Fibroblast of the aortic adventitia (primary cell): ENCODE measurements at regions not wholly inside any gene's neighbourhood (a gene's known extent, or its start where the extent isn't known, plus 50 kb on each side); places are given as distances from the start of the nearest gene placed in this dataset.
"Not testable (repeated sequence)": the region's sequence is repeated elsewhere in the genome, so short reads cannot be mapped to it uniquely, and the experiment has no call there.

Source experiments
- DNase-seq: peaks from one replicate; pipeline ENCODE4 v3.0.0-alpha.2; 2010; ENCODE audit warnings: low read depth
- H3K4me3 ChIP-seq: 2 replicates; pipeline ENCODE4 v1.5.1; 2011; ENCODE audit warnings: low read depth, mild to moderate bottlenecking, control low read depth, low read length, moderate library complexity
- CTCF ChIP-seq: IDR thresholded peaks from 2 replicates; pipeline ENCODE4 v1.5.1; 2011; ENCODE audit warnings: mild to moderate bottlenecking, low read length, control low read depth, inconsistent platforms; ENCODE audit not compliant: insufficient read depth

DNA sequence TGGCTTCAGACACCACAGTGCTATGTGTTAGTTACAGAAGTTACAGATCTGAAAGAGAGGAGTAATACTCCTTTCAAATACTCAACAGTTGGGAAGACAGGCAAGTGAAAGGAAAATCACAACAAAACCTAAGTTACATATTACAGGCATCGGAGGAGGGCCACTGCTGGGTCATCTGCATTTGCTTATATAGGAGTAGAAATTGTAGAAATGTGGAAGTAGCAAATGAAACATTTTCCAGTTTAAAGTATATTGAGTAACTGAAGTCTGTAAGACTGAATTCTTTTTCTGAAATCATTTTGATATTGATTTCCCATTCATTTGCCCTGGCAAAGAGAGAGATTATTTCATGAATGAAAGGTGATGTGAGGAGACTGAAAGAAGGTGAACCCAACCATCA, 201.7 kb downstream of the SPRY1 start:
- no peak for TF ChIP-seq CTCF
- no peak overlapping the region for H3K4me3 ChIP-seq
- no peak for DNase-seq

DNA sequence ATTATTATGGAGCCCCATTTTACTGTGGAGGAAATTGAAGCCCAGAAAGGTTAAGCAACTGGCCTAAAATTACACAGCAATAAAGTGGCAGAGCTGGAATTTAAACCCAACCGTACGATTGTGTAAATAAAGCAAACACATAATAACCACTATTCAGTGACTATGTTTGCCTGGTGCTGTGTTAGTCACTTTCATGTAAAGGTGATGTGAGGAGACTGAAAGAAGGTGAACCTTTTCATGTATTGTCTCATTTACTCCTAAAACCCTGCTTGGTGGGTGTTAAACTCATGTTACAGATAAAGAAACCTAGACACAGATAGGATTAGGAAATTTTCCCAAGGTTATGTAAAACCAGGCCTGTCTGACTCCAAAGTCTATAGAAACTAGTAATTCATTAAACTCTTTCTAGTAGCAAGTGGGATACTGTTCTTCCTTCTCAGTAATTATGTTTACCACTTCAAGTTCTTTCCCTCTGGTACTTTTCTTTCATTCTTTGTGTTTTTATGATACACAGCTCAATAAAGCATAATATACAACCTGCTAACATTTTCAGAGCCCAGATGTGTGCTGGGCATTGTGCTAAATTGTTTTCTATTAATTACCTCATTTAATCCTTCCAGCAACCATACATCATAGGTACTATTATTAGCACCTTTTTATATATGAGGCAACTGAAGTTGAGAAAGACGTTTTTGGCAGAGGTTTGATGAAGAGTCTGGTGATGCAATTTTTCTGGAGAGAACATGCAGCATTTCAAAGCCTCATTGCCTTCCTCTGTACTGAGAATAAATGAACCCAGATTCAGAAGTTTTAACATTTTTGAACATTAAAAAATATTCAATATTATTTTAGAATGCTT, 202.7 kb downstream of the SPRY1 start:
- TF ChIP-seq CTCF: no peak
- H3K4me3 ChIP-seq: no peak overlapping the region
- peak; percentile 87 for DNase-seq

GRCh38 chr4:123599920-123600810, 203.6 kb downstream of the SPRY1 start:
- TF ChIP-seq CTCF: no peak
- DNase-seq: no peak
- H3K4me3 ChIP-seq: no peak overlapping the region

DNA sequence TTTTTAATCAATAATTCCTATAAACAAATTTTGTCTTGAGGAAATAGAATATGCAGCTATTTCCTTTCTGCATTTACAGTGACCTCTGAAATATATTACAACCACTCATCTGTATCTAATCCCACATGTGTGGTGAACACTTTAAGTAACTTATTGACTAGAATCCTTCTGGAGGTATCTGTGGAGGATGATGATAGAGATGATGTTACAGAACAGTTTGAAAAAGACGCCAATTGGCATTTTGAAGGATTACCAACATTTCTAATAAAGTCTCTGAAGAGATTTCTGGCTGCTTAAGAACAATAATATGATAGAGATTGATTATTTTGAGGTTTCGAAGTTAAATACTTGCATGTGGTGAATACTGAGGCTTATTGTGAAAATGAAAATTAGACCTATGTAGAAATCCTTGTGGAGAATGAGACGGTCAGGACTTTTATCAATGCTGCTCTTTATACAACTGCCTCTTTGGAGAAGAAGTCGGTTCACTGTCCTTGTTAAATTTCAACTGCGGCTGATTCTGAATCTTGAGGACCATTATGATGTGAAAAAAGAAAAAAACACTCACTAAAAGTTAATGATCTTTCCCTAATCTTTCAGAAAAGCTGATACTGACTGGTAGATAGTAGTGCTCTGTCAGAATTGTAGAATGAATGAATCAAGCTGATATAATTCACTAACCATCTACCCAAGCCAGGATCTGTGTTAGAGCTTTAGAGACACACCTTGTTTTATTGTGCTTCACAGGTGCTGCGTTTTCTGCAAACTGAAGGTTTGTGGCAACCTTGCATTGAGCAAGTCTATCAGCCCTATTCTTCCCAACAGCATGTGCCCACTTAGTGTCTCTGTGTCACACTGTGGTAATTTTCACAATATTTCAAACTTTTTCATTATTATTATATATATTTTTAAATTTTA, 204.7 kb downstream of the SPRY1 start:
- no peak for DNase-seq
- no peak overlapping the region for H3K4me3 ChIP-seq
- no peak for TF ChIP-seq CTCF

DNA sequence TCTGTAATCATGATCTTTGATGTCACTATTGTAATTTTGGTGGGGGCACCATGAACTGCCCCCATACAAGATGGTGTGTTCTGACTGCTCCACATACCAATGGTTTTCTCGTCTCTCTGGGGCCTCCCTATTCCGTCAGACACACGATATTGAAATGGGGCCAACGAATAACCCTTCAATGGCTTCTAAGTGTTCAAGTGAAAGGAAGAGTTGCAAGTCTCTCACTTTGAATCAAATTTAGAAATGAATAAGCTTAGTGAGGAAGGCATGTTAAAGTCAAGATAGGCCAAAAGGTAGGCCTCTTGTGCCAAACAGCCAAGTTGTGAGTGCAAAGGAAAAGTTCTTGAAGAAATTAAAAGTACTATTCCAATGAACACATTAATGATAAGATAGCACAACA, 205.4 kb downstream of the SPRY1 start:
- no peak for DNase-seq
- H3K4me3 ChIP-seq: no peak overlapping the region
- no peak for TF ChIP-seq CTCF

- H3K4me3 ChIP-seq: no peak overlapping the region
- DNase-seq: peak; percentile 24
- no peak for TF ChIP-seq CTCF
These were observed 206.6 kb downstream of the SPRY1 start for GRCh38 chr4:123603165-123603564.

DNA sequence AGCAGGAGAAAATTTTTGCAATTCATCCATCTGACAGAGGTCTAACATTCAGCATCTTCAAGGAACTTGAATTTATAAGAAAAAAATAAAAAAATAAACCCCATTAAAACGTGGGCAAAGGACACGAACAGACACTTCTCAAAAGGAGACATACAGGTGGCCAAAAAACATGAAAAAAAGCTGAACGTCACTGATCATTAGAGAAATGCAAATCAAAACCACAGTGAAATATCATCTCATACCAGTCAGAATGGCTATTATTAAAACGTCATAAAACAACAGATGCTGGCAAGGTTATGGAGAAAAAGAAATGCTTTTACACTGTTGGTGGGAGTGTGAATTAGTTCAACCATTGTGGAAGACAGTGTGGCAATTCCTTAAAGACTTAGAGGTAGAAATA, 209.2 kb downstream of the SPRY1 start:
- not testable (repeated sequence) for H3K4me3 ChIP-seq, DNase-seq
